ENCODE measurements at regions not wholly inside any gene's neighbourhood (a gene's known extent, or its start where the extent isn't known, plus 50 kb on each side); places are given as distances from the start of the nearest gene placed in this dataset.

DNA sequence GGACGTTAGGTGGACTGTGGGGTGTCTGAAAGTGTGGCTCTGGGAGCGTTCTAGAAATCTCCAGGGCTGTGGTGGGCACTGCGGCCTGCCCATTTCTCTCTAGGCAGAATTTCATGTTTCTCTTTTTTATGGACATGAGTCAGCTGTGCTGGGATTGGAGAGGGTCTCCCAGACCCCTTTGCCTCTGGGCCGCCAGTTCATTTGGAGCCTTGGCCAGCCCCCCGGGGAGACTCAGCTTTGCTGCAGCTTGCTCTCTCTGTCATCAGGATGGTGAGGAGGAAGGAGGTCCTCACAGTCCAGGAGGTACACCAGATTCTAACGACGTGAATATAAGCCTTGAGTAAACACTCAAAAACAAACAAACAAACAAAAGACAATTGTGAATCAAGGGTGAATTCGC, 149.6 kb upstream of the RGMA start:
- Histone ChIP-seq H3K9ac (ENCODE audit: low read length) (no peak overlapping the region), H3K9me2 (ENCODE audit: insufficient read depth) (no peaks in the 10 kb centered on the region), H3K4me1 (ENCODE audit: control insufficient read depth in 1 of 2, insufficient read depth in 2 of 2, low read length in 2 of 2) (no peaks in the 10 kb centered on the region), H3K36me3 (ENCODE audit: control insufficient read depth in 1 of 2, insufficient read depth in 2 of 2, low read length in 2 of 2) (no peaks in the 10 kb centered on the region), H3K4me2 (ENCODE audit: low read length) (no peak overlapping the region), H2AFZ (ENCODE audit: low read depth, low read length, poor library complexity, severe bottlenecking) (no peak overlapping the region), H3K79me2 (ENCODE audit: insufficient read depth, low read length) (no peaks in the 10 kb centered on the region), H3K4me3 (replicated peaks in 1 of 2; ENCODE audit: low read depth in 1 of 2, low read length in 2 of 2) (no peak overlapping the region), H3K27me3 (ENCODE audit: insufficient read depth, low read length) (peaks cover 25% of the 10 kb centered on the region), H4K20me1 (ENCODE audit: insufficient read depth) (no peaks in the 10 kb centered on the region), H3K27ac (ENCODE audit: low read depth, low read length) (no peak overlapping the region), H3K9me3 (ENCODE audit: control insufficient read depth in 1 of 2, insufficient read depth in 1 of 2, low read depth in 1 of 2, low read length in 2 of 2) (no peaks in the 10 kb centered on the region)
- ATAC-seq (no peak), DNase-seq (ENCODE audit: low read depth, low spot score) (no peak)
- POLR2A ChIA-PET = no interaction called here
- no peak for TF ChIP-seq RAD21 (IDR thresholded peaks at IDR 0.05; ENCODE audit: low read depth)
- TF ChIP-seq, protein P1, sequence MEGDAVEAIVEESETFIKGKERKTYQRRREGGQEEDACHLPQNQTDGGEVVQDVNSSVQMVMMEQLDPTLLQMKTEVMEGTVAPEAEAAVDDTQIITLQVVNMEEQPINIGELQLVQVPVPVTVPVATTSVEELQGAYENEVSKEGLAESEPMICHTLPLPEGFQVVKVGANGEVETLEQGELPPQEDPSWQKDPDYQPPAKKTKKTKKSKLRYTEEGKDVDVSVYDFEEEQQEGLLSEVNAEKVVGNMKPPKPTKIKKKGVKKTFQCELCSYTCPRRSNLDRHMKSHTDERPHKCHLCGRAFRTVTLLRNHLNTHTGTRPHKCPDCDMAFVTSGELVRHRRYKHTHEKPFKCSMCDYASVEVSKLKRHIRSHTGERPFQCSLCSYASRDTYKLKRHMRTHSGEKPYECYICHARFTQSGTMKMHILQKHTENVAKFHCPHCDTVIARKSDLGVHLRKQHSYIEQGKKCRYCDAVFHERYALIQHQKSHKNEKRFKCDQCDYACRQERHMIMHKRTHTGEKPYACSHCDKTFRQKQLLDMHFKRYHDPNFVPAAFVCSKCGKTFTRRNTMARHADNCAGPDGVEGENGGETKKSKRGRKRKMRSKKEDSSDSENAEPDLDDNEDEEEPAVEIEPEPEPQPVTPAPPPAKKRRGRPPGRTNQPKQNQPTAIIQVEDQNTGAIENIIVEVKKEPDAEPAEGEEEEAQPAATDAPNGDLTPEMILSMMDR (IDR thresholded peaks at IDR 0.05 in 2 of 3, conservative IDR thresholded peaks at IDR 0.05 in 1 of 3; ENCODE audit: borderline replicate concordance in 1 of 3, insufficient read depth in 1 of 3, low read depth in 2 of 3, low read length in 2 of 3) = no peak
- TF ChIP-seq, protein P2, sequence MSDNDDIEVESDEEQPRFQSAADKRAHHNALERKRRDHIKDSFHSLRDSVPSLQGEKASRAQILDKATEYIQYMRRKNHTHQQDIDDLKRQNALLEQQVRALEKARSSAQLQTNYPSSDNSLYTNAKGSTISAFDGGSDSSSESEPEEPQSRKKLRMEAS (IDR thresholded peaks at IDR 0.05) = no peak
- BruUV-seq (replicated peaks) = no TSS peak
- CTCF ChIA-PET = no interaction called here
- RAD21 ChIA-PET (ENCODE audit: low non-redundant PET in 1 of 2, low total read pairs in 2 of 2, uncharacterized antibody in 2 of 2, unreplicated experiment in 2 of 2) = no interaction called here
- intact Hi-C loops (cut with micrococcal nuclease) = no loop called here

DNA sequence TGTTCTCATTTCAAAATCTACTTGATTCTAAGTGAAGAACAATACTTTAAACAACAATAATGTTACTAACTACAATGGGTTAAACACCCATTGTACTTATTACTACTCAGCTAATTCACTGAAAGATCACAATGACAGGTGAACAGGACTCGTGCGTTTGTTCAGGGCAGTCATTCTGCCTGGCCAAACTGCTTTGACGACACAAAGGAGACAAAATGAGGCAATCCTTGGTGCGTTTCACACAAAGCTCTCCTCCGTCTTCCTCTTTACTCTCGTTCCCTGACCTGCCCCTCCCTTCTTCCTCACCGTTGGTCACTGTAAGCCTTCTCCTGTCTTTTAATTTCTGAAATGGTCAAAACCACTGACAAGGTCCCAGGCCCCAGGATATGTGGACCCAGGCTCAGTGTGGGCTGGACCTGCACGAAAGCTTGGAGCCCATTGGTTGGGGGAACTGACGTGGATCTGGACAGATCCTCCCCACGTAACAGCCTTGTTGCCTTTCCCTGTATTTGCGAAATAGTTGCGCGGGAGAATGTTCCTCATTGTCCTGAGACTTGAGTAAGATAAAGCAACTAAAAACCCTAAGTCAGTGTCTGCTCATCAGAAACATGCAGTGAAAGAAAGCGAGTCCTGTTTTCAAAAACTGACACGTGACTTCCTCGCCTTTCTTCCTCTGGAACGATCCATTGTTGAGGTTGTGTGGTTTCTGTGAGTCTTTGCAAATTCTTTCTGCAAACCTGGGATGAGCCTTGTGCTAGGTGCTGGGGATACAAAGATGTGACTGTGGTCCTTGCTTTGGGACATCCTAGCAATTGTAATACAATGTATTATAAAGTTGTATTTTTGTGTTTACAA, 147.1 kb upstream of the RGMA start:
- no peak overlapping the region for H3K9ac ChIP-seq (ENCODE audit: low read length)
- CTCF ChIA-PET = no interaction called here
- DNase-seq (ENCODE audit: low read depth, low spot score) (no peak), ATAC-seq (no peak)
- no TSS peak for BruUV-seq (replicated peaks)
- no peaks in the 10 kb centered on the region for H4K20me1 ChIP-seq (ENCODE audit: insufficient read depth)
- no peak overlapping the region for H3K4me2 ChIP-seq (ENCODE audit: low read length)
- no peak overlapping the region for H3K27ac ChIP-seq (ENCODE audit: low read depth, low read length)
- H3K36me3 ChIP-seq (ENCODE audit: control insufficient read depth in 1 of 2, insufficient read depth in 2 of 2, low read length in 2 of 2) = no peaks in the 10 kb centered on the region
- POLR2A ChIA-PET = no interaction called here
- peaks cover 37% of the 10 kb centered on the region for H3K27me3 ChIP-seq (ENCODE audit: insufficient read depth, low read length)
- intact Hi-C loops (cut with micrococcal nuclease) = no loop called here
- RAD21 ChIA-PET (ENCODE audit: low non-redundant PET in 1 of 2, low total read pairs in 2 of 2, uncharacterized antibody in 2 of 2, unreplicated experiment in 2 of 2) = no interaction called here
- H3K4me1 ChIP-seq (ENCODE audit: control insufficient read depth in 1 of 2, insufficient read depth in 2 of 2, low read length in 2 of 2) = no peaks in the 10 kb centered on the region
- H2AFZ ChIP-seq (ENCODE audit: low read depth, low read length, poor library complexity, severe bottlenecking) = no peak overlapping the region
- H3K9me3 ChIP-seq (ENCODE audit: control insufficient read depth in 1 of 2, insufficient read depth in 1 of 2, low read depth in 1 of 2, low read length in 2 of 2) = no peaks in the 10 kb centered on the region
- no peaks in the 10 kb centered on the region for H3K9me2 ChIP-seq (ENCODE audit: insufficient read depth)
- H3K79me2 ChIP-seq (ENCODE audit: insufficient read depth, low read length) = no peaks in the 10 kb centered on the region
- no peak overlapping the region for H3K4me3 ChIP-seq (replicated peaks in 1 of 2; ENCODE audit: low read depth in 1 of 2, low read length in 2 of 2)
- TF ChIP-seq, protein P1 (IDR thresholded peaks at IDR 0.05 in 2 of 3, conservative IDR thresholded peaks at IDR 0.05 in 1 of 3; ENCODE audit: borderline replicate concordance in 1 of 3, insufficient read depth in 1 of 3, low read depth in 2 of 3, low read length in 2 of 3) = no peak
- no peak for TF ChIP-seq FOSL1 (IDR thresholded peaks at IDR 0.05; ENCODE audit: low read depth)
- TF ChIP-seq, protein P3, sequence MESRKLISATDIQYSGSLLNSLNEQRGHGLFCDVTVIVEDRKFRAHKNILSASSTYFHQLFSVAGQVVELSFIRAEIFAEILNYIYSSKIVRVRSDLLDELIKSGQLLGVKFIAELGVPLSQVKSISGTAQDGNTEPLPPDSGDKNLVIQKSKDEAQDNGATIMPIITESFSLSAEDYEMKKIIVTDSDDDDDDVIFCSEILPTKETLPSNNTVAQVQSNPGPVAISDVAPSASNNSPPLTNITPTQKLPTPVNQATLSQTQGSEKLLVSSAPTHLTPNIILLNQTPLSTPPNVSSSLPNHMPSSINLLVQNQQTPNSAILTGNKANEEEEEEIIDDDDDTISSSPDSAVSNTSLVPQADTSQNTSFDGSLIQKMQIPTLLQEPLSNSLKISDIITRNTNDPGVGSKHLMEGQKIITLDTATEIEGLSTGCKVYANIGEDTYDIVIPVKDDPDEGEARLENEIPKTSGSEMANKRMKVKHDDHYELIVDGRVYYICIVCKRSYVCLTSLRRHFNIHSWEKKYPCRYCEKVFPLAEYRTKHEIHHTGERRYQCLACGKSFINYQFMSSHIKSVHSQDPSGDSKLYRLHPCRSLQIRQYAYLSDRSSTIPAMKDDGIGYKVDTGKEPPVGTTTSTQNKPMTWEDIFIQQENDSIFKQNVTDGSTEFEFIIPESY (IDR thresholded peaks at IDR 0.05; ENCODE audit: extremely low read depth, insufficient replicate concordance, low read length) = no peak
- no peak for TF ChIP-seq POLR2AphosphoS5 (IDR thresholded peaks at IDR 0.05; ENCODE audit: low read depth, low read length)
- TF ChIP-seq EZH2 (IDR thresholded peaks at IDR 0.05) = no peak
